GM18498 (cell line): ENCODE measurements at regions not wholly inside any gene's neighbourhood (a gene's known extent, or its start where the extent isn't known, plus 50 kb on each side); places are given as distances from the start of the nearest gene placed in this dataset.

ENCODE experiments used
- ATAC-seq: cut with Tn5 transposase; IDR thresholded peaks from one replicate; pipeline ENCODE4 v1.9.1; 2021; ENCODE audit warnings: mild to moderate bottlenecking, moderate library complexity; ENCODE audit not compliant: unreplicated experiment

- ATAC-seq = no peak
Measured at GRCh38 chr4:165715989-165716388, 157.0 kb upstream of the TLL1 start.

- ATAC-seq = no peak
Measured at GRCh38 chr4:165716472-165716871, 156.6 kb upstream of the TLL1 start.

- ATAC-seq = no peak
Measured at GRCh38 chr4:165718660-165719059, 154.4 kb upstream of the TLL1 start.

GRCh38 chr4:165720411-165721082 is 152.5 kb upstream of the TLL1 start:
- ATAC-seq = no peak

DNA sequence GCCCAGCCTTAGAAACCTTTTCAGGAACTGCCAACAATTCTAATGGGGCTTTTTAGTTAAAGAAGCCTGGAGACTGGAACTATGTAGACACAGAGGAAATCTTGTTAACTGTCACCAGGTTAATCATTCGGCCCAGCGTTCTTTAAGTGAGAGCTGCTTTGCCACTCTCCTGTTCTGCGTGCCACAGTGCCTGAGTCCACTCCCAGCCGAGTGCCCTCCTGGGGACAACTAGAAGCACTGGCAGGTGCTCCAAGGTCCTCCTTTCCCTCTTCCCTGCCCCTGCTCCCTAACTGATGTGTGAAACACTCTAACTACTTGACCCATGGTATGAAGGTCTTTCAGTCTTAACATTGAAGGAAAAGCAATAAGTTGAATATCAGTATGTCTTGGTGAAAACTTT is 151.2 kb upstream of the TLL1 start:
- ATAC-seq = no peak

GRCh38 chr4:165723051-165723795 is 149.8 kb upstream of the TLL1 start:
- no peak for ATAC-seq

DNA sequence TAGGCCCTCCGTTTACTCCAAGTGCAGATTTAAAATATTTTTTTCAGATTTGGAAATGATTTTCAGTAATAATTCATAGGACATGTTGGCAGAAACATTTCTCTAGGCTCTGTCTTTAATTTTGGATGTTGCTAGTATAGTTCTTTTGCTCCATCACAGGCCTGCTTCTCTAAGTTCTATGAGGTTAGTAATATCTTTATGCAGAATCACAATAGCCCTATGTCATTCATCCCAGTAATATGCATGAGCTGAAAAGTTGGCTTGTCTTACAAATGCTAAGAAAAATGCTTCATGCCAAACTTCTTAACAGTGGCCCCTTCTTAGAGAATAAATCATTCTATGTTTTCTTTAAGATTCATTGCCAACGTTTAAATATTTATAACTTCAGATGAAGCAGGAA is 148.3 kb upstream of the TLL1 start:
- no peak for ATAC-seq

- ATAC-seq = no peak
Measured at GRCh38 chr4:165725352-165725751, 147.7 kb upstream of the TLL1 start.

DNA sequence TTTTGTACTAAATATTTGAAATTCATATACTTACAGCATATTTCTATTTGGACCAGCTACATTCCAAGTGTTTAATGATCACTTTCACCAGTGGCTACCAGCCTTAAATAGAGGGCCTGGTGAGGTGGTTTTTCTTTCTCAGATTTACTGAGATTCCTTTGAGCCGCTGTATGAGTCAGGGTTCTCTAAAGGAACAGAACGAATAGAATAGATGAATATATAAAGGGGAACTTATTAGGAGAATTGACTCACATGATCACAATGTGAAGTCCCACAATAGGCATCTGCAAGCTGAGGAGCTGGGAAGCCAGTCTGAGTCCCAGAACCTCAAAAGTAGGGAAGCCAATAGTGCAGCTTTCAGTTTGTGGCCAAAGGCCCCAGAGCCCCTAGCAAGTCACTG is 146.2 kb upstream of the TLL1 start:
- ATAC-seq = no peak

DNA sequence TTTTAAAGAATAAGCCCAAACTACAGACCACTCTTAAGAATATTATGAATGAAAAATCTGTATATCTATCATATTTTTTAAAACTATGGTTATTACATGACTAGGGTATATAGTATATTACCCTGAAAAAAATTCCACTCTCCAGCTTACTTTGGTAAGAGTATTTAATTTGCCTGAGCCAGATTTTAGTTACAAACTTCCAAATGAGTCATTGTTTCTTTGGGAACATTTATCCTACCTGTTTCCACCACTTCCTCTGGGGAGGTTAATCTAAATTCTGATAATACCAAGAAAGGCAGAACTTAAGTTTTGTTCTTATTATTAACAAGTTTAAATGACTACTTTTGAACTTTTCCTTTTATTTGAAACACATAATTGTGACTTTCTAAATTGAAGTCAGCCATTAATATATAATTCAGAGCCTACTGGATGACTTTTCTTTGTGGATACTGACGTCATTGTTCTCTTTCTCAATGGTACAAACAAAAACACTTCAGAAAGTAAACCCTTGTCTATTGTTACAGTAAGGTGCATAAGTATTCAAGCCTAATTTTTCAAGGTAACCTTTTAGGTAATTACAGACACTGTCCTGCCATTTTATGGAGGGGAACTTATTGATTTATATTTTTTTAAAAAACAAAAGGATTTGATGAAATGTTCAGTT is 135.6 kb upstream of the TLL1 start:
- no peak for ATAC-seq

DNA sequence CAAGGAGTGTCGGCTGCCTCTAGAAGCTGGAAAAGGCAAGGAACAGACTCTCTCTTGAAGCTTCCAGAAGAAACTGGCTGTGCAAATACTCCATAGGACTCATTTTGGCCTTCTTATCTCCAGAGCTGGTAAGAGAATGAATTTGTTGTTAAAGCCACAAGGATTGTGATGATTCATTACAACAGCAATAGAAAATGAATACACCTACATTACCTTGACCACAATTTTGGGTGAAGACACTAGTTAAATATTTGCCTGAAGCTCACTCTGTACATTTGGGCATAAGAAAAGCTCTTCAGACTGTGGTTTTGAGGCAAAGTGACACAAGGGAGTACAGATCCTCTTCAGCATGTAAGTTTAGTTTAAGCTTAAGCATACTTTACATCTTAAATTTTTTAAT is 134.5 kb upstream of the TLL1 start:
- peak; percentile 63 for ATAC-seq

DNA sequence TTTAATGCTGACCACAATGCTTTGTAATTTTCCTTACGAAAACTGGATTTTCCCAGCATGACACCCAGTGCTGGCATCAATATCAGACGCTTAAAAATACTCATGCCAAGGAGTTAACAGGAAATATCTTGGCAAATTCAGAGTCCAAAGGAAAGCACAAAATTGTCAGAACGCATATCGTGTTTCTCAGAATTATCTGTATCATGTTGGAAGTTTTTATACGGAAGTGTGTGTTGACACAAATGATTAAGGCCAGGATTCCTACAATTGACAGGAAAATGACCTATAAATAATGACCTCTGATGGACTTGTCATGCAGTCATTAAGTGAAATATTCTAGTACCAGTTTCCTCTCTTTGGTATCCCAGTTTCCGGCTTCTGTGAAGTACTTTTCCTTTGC is 132.1 kb upstream of the TLL1 start:
- ATAC-seq = no peak

- ATAC-seq = no peak
Measured at GRCh38 chr4:165743422-165743821, 129.6 kb upstream of the TLL1 start.

GRCh38 chr4:165744370-165744769 is 128.7 kb upstream of the TLL1 start:
- ATAC-seq = no peak

DNA sequence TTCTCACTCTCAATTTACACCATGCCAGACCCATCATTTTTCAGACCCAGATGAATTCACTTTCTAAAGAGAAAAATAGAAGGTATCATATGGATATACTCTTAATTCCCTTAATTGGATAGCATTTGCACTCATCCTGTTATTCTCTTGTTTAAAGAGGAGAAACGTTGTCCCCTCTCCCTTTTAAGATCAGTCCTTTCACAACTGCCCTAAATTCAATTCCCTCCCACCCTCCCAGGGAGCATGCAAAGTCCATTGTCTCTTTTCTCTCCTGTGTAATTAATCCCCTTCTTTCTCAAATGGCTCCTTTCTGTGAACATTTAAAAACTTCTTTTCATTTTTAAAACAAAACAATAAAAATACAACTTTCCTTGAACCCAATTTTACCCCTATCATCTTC is 124.7 kb upstream of the TLL1 start:
- no peak for ATAC-seq

GRCh38 chr4:165751882-165752281 is 121.2 kb upstream of the TLL1 start:
- ATAC-seq = no peak

DNA sequence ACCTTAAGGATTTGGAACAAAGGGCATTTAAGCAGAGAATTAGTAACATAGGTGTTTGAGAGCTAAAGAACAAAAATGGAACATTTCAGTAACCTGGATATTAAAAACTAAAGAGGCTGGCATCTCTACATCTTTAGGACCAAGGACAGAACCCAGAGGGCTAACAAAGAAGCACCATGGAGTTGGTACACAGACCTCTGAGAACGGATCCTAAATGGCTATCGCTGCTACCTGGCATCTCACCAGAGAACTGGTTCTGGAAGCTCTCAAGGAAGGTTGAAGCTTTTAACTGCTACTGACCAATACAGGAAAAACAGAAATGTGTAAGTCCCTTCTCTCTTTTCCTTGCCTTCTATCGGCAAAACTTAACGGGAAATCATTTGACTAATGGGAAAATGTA is 118.4 kb upstream of the TLL1 start:
- no peak for ATAC-seq

- no peak for ATAC-seq
Measured at GRCh38 chr4:165756836-165757235, 116.2 kb upstream of the TLL1 start.

- no peak for ATAC-seq
Measured at GRCh38 chr4:165757451-165757850, 115.6 kb upstream of the TLL1 start.

- no peak for ATAC-seq
Measured at GRCh38 chr4:165758086-165758485, 115.0 kb upstream of the TLL1 start.

DNA sequence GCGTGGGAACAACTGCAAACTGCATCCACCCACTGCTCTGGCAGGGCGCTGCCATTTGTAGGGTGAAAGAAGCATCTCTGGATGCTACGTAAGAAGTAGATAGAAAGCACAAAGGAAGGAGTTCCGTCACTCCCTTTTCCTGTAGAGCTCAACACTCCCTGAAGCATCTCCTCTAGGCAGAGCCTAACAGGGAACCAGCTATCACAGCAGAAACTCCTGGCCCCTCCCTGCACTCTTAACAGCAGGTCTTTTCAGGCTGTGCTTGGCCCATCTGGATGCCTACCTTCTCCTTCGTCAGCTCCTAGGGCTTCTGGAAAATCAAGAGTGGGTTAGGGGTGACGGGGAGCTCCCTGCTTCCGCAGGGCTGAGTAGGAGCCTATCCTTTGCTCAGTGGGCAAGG is 112.9 kb upstream of the TLL1 start:
- ATAC-seq = no peak

- ATAC-seq = no peak
Measured at GRCh38 chr4:165761963-165762362, 111.1 kb upstream of the TLL1 start.
